HG03066 (cell line): ENCODE measurements at regions not wholly inside any gene's neighbourhood (a gene's known extent, or its start where the extent isn't known, plus 50 kb on each side); places are given as distances from the start of the nearest gene placed in this dataset.
"Not testable (repeated sequence)": the region's sequence is repeated elsewhere in the genome, so short reads cannot be mapped to it uniquely, and the experiment has no call there.

ENCODE experiments used
- ATAC-seq: cut with Tn5 transposase; IDR thresholded peaks from one replicate; pipeline ENCODE4 v1.9.1; 2021; ENCODE audit warnings: low read depth; ENCODE audit not compliant: unreplicated experiment

DNA sequence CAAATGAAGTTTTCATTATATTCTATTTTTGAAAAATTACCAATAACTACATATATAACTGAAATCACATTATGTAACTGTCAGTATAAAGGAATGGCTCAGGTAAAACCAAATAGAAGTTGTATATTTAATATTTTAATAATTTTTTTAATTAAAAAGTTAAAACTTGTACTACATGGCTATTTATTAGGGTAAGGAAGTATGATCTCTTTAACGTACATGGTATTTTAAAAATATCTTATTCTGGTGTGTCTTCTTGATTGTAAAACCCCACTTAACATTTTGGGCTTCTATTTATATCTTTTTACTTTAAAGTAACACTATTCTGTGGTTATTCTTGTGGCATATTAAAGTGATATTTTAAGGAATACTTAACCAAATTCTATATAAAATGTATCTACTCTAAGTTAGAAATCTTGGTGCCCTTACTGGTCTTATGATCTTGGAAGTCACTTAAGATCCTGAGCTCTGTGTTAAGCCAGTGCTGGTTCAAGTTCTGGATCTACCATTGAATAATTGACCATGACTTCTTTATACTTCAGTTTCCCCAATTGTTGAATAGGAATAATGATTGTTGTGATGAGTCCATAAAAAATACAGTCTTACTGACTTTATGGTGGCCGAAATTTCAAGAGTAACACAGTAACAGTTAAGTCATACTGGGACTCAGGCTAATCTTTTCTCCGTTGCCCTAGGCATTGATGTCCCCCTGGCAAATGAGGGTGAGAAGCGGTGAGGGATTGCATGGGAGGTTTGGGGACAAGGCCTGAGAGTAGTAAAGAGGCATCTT lies 97.1 kb upstream of the TPTE start:
- not testable (repeated sequence) for ATAC-seq

DNA sequence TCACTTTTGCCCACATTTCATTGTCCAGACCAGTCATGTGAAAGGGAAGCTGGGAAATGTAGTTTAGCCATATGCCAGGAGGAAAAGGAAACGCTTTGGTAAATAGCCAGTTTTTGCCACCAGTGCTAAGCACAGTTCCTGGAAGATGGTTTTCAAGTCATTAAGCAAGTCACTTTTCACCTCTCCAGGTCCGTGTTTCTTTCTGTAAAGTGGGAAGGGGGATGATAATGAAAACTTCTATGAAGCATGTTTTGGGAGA lies 96.6 kb upstream of the TPTE start:
- ATAC-seq, result not testable (repeated sequence)

DNA sequence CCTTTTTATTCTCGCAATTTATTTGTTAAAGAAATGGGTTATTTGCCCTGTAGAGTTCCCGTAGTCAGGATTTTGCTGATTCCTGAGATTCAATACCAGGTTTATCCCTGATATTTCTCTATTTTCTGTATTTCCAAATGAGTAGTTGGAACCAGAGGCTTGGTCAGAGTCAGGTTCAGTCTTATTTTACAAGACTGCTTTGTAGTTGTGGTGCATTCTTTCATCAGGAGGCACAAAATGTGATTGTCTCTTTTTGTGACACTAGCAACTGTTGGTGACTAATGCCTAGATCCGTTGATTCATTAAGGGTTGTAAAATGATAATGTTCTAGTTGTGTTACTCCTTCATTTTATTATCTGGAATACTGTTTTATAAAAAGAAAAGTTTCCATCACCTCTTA lies 95.5 kb upstream of the TPTE start:
- ATAC-seq, result no peak

DNA sequence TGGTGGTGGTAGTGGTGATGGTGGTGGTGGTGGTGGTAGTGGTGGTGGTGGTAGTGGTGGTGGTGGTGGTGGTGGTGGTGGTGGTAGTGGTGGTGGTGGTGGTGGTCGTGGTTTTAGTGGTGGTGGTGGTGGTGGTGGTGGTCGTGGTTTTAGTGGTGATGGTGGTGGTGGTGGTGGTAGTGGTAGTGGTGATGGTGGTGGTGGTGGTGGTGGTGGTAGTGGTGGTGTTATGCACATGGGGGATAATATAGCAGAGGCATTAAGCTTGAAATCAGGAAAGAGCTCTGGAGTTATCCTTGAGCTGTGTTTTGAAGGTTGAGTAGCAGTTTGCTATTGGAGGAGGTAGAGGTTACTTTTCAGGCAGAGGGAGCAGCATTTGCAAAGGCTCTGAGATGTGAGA lies 94.6 kb upstream of the TPTE start:
- not testable (repeated sequence) for ATAC-seq

DNA sequence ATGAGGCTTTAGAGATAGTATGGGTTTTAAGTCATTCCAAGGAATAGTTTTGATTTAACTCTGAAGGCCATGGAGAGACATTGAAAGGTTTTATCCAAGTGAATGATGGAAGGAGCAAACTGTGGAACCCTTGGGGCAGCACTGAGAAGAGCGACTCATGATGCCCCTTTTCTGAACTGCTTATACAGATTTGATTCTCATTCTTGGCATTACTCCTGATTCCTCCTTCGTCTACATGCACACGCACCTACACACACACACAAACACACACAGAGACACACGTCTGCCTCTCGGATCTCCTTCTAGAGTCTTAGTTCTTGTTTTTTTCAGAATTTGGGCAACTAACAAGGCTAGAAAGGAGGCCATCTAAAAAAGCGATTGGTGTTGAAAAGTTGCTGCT lies 94.1 kb upstream of the TPTE start:
- ATAC-seq, result not testable (repeated sequence)

DNA sequence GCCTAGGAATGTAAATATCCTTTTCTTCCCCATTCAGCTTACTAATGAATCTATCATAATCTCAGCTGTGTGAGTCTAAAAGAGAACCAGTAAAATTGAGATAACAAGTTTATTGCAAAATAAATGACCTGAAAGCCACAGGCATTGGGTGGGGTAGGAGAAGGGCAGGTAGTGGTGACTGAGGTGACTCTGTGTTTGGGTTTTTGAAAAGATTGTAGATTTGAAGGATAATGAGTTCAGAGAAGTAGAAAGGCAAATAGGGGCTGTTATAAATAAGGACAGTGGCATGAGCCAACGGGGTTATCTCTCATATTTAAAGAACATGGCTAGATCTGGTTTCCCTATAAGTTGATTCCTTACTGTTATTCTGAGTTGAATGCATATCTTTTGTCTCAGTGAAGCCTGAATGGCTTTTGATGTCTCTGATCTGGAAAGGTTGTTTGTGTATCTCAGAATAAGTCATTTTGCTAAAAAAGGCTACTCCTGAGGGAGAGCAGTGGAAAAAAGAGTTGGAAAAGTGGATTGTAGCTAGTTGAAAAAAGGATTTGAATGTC lies 92.3 kb upstream of the TPTE start:
- not testable (repeated sequence) for ATAC-seq

DNA sequence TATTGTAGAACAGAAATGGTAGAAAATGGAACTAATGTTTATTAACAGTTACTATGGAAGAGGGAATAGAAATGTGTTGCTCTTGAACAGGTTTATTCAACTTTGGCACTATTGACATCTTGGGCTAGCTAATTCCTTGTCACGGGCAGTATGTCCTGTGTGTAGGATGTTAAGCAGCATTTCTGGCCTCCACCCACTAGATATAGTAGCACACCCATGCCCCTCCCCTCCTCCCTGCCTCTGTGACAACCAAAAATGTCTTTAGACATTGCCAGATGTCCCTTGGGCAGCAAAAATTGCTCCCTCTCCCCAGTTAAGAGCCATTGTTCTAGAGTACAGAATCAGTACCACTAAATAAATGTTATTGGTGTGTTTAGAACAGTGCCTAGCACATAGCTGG lies 91.4 kb upstream of the TPTE start:
- no peak for ATAC-seq

DNA sequence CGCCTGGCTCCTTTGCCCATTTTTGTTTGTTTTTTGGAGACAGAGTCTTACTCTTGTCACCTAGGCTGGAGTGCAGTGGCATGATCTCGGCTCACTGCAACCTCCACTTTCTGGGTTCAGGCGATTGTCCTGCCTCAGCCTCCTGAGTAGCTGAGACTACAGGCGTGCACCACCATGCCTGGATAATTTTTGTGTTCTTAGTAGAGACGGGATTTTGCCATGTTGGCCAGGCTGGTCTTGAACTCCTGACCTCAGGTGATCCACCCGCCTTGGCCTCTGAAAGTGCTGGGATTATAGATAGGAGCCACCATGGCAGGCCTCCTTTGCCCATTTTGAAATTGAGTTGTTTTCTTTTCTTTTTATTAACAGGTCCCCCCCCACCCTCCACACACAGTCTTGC lies 89.4 kb upstream of the TPTE start:
- not testable (repeated sequence) for ATAC-seq

DNA sequence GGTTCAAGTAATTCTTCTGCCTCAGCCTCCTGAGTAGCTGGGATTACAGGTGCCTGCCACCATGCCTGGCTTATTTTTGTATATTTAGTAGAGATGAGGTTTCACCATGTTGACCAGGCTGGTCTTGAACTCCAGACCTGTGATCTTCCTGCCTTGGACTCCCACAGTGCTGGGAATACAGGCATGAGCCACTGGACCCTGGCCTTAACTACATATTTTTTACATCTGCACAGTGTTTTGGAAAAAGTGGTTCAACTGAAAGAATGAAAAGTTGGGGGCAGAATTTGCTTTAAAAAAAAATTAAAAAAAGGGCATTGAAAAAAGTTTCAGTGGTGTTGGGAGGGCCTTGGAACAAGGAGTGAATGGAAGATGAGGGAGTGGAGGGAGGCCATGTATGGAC lies 88.9 kb upstream of the TPTE start:
- not testable (repeated sequence) for ATAC-seq

DNA sequence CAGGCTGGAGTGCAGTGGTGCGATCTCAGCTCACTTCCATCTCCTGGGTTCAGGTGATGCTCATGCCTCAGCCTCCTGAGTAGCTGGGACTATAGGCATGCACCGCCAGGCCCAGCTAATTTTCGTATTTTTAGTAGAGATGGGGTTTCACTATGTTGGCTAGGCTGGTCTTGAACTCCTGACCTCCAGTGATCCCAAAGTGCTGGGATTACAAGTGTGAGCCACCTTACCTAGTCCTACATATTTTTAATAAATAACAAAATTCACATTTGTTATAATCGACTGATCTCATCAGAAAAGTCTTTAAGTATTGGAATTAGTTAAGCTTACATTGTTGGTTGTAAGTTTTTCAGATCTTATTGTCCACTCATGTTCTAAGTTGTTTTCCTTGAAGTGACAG lies 83.4 kb upstream of the TPTE start:
- ATAC-seq, result not testable (repeated sequence)

DNA sequence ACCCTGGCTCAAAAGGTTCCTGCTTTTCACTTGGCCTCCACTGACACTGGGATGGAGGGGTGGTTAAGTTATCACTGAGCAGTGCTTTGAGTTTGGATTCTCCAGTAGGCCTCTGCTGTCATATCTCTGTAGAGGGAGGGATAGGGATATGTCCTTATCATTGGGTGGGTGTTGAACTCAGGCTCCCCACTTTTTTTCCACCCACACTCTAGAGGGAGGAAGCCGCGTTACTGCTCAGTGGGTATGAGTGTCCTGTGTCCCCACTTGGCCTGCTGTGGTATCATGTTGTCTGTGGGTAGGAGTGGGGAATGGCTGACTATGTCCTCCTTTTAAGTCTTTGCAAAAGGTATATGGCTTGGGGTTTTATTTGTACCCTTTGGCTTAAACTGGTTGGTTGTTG lies 80.7 kb upstream of the TPTE start:
- not testable (repeated sequence) for ATAC-seq

DNA sequence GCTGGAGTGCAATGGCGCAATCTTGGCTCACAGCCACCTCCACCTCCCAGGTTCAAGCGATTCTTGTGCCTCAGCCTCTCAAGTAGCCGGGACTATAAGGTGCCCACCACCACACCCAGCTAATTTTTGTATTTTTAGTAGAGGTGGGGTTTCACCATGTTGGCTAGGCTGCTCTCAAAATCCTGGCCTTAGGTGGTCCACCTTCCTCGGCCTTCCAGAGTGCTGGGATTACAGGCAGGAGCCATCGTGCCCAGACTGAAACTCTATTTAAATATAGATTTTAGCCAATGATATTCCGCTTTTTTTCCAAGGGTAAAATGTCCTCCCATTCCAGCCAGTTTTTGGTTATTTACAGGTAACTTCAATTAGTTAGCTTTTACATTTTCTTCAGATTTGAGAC lies 79.4 kb upstream of the TPTE start:
- ATAC-seq, result not testable (repeated sequence)

DNA sequence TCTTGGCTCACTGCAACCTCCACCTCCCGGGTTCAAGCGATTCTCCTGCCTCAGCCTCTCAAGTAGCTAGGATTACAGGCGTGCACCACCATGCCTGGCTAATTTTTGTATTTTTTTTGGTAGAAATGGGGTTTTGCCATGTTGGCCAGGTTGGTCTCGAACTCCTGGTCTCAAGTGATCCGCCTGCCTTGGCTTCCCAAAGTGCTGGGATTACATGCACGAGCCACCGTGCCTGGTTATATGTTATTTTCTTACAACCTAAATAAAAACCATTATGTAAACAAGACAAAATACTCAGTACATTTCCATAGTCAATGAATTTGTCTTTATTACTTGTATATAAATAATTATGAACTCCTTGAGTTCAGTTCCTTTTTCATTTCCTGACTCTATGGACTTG lies 75.7 kb upstream of the TPTE start:
- not testable (repeated sequence) for ATAC-seq

DNA sequence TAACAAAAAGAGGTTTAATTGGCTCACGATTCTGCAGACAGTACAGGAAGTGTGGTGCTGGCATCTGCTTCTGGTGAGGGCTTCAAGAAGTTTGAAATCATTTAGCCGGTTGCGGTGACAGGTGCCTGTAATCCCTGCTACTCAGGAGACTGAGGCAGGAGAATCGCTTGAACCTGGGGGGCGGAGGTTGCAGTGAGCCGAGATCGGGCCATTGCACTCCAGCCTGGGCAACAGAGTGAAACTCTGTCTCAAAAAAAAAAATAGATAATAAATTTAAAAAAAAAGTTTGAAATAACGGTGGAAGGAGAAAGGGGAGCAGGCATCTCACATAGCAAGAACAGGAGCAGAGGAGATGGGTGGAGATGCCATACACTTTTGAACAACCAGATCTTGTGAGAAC lies 71.9 kb upstream of the TPTE start:
- not testable (repeated sequence) for ATAC-seq

DNA sequence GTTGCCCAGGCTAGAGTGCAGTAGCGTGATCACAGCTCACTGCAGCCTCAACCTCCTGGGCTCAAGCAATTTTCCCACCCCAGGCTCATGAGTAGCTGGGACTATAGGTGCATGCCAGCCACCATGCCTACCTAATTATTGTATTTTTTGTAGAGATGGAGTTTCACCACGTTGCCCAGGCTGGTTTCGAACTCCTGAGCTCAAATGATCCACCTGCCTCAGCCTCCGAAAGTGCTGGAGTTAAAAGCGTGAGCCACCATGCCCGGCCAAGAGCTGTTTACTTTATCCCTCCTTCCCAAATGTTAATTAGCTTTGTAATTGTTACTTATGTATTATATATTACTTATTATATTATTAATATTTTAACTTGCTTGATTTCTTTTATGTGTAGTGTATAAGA lies 70.1 kb upstream of the TPTE start:
- ATAC-seq, result not testable (repeated sequence)

DNA sequence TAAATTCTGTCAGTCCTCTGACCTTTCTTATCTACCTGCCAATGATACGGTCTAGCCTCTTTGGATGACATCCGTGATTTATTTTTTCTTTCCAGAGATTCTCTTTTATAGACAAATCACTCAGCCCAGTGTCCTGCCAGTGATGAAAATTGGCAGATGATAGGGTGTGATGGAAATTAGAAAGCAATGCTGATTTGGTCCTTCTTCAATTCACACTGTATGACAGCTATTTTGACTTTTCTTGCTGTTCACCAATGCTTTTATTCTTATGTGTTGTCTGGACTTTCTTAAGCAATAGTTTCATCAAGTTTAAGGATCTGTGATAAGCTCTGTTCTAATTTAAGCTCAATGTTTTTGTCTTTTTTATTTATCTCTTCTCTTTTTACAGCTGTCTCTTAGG lies 63.6 kb upstream of the TPTE start:
- not testable (repeated sequence) for ATAC-seq

DNA sequence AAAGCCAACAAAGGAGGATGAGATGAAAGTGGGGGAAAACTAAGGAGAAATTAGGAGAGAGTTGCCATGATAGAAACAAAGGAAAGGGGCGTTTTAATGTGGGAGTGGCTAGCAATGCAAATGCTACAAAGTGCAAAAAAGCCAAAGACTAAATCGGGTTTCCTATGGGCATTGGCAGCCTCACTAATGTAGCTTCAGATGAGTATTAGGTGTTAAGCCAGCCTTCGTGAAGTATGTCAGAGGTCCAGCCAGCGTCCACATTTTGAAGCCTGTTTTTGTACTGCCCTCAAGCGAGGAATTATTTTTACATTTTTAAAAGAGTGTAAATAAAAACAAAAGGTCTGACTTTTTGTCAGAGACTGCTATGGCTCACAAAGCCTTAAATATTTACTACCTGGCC lies 60.4 kb upstream of the TPTE start:
- not testable (repeated sequence) for ATAC-seq

DNA sequence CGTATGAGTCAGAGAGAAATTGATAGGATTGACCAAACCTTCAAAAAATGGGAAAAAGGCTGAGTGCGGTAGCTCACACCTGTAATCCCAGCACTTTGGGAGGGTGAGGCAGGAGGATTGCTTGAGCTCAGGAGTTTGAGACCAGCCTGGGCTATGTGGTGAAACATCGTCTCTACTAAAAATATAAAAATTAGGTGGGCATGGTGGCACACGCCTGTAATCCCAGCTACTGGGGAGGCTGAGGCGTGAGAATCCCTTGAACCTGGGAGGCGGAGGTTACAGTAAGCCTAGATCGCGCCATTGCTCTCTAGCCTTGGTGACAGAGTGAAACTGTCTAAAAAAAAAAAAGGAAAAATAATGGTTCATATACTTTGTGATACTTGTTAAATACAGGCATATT lies 59.9 kb upstream of the TPTE start:
- ATAC-seq, result not testable (repeated sequence)

DNA sequence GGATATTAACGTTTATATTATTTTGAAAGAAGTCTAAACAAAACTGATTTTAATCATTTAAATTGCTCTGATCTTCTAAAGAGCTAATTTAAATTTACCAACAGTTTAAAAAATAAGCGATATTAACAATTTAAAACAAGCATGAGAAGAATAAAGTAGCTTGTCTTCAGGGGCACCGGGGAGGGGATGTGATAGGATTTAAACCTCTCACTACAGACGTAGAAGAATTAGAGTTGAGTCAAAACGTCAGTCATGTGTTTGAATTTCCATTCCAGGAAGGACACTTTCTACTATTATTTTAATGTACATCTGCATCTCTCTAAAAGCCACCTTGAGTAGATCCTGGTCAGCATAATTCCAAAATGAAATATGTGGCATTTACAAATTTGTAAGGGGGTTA lies 58.2 kb upstream of the TPTE start:
- no peak for ATAC-seq

DNA sequence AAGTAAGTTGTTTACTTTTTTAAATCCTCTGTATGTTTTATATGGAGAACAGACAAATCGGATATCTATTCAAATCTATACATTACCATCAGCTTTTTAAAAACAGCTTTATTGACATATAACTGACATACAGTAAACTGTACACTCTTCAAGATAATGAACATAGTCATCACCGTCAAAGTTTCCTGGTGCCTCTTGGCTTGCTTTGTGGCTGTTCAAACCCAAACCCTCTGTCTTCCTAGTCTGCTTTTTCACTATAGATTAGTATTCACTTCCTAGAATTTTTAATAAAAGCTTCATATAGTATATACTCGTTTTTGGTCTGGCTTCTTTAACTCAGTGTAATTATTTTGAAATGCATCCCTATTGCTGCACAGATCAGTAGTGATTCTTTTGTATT lies 56.4 kb upstream of the TPTE start:
- ATAC-seq, result no peak

DNA sequence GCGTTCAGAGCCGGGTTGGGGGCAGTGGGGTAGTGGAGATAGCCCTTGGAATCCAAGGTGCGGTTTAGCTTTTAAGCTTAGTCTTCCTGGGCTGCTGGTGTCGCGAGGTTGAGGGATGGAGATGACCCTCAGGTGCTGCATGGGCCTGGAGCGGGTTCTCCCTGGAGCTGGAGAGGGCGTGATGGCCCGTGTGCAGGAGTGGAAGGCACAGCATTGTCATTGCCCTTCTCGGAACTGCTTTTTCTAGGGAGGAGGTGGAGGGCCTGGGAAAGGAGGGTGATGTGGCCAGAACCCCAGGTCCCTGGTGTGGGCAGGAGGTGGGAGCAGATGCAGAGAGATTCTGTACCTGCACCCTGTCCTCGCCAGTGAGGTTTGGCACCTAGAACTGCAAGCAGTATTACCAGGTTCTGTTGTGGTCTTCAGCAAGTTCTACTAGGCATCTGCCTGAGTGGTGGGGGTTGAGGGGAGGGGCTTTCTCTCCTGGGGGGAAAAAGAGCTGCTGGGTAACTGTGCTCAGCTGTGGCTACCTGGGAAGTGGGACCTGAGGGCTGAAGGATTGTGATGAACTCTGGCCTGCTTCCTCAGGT lies 55.8 kb upstream of the TPTE start:
- ATAC-seq, result not testable (repeated sequence)

DNA sequence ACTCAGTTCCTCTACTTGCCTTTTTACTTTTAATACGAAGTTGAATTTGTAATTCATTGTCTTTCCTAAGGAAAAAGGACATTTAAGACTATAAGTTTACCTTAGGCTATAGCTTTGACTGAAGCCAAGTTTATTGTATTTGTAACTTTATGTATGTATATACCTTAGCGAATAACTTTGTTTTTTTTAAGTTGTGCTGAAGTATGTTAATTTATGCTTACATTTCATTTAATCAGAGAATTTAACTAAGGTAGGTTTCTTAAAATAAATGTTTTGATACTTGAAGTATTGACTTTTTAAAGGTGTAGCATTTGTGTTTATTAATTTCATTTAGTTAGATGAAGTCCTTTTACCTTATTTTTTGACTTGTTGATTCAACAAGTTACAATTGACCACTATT lies 55.2 kb upstream of the TPTE start:
- ATAC-seq, result no peak
